SK-N-SH (cell line): ENCODE measurements at regions not wholly inside any gene's neighbourhood (a gene's known extent, or its start where the extent isn't known, plus 50 kb on each side); places are given as distances from the start of the nearest gene placed in this dataset.

Source experiments
- CTCF ChIA-PET: fragments of 300-600, 350-600 bp; formaldehyde crosslinking; extraction: SDS; loops from one replicate; lab custom pipeline; 2021; lab: Yijun Ruan, JAX
- POLR2A ChIA-PET: fragments of 350-600 bp; sonication (Branson Sonifier 250); formaldehyde crosslinking; extraction: SDS; loops from one replicate; lab custom pipeline; 2020; ENCODE audit warnings: antibody characterized with exemption, inconsistent platforms; lab: Yijun Ruan, JAX
- DNase-seq: peaks from one replicate; pipeline ENCODE4 v3.0.0; 2012
- H2AFZ ChIP-seq: fragments of 200-600 bp; sonication (generic); 2 replicates; pipeline ENCODE4 v1.8.1; 2016; ENCODE audit warnings: antibody characterized with exemption, mild to moderate bottlenecking, low read depth
- H3F3A ChIP-seq: fragments of 200-600 bp; sonication (generic); replicated peaks from 2 replicates; pipeline ENCODE3; 2016; ENCODE audit warnings: antibody characterized with exemption, mild to moderate bottlenecking; ENCODE audit not compliant: insufficient read depth
- H3K27ac ChIP-seq, 2 experiments: fragments of 200-500 bp in 1 of 2; fragments of 200-600 bp in 1 of 2; sonication (Bioruptor generic) in 1 of 2; sonication (generic), shearing (Covaris generic) in 1 of 2; 2 replicates each; pipeline versions ENCODE4 v1.5.1 to v1.6.1; 2014 to 2016; ENCODE audit warnings: low read depth in 2 of 2, inconsistent platforms in 1 of 2, low read length in 1 of 2, mild to moderate bottlenecking in 1 of 2, mixed read lengths in 1 of 2
- H3K27me3 ChIP-seq: fragments of 200-600 bp; sonication (generic), shearing (Covaris generic); 2 replicates; pipeline ENCODE4 v1.6.1; 2016; ENCODE audit warnings: mixed run types; ENCODE audit not compliant: insufficient read depth
- H3K36me3 ChIP-seq, 2 experiments: fragments of 200-500 bp in 1 of 2; fragments of 200-600 bp in 1 of 2; sonication (Bioruptor generic) in 1 of 2; sonication (generic) in 1 of 2; replicated peaks in 1 of 2; 2 replicates each; pipeline versions ENCODE3 to v1.5.1; 2014 to 2016; ENCODE audit warnings: low read length in 1 of 2, mild to moderate bottlenecking in 1 of 2; ENCODE audit not compliant: insufficient read depth in 2 of 2, control insufficient read depth in 1 of 2
- H3K4me1 ChIP-seq, 2 experiments: fragments of 200-500 bp in 1 of 2; fragments of 200-600 bp in 1 of 2; sonication (Bioruptor generic) in 1 of 2; sonication (generic), shearing (Covaris generic) in 1 of 2; 2 replicates each; pipeline versions ENCODE4 v1.5.1 to v1.6.1; 2014 to 2016; ENCODE audit warnings: low read depth in 1 of 2, low read length in 1 of 2, mixed run types in 1 of 2; ENCODE audit not compliant: insufficient read depth in 2 of 2, control insufficient read depth in 1 of 2
- H3K4me2 ChIP-seq: fragments of 200-600 bp; sonication (generic), shearing (Covaris generic); 2 replicates; pipeline ENCODE4 v1.6.1; 2017; ENCODE audit warnings: mixed run types
- H3K4me3 ChIP-seq, 2 experiments: fragments of 200-500 bp in 1 of 2; fragments of 200-600 bp in 1 of 2; sonication (Bioruptor generic) in 1 of 2; sonication (generic), shearing (Covaris generic) in 1 of 2; 2 replicates each; pipeline versions ENCODE4 v1.5.1 to v1.8.1; 2014 to 2016; ENCODE audit warnings: low read depth in 2 of 2, inconsistent platforms in 1 of 2, low read length in 1 of 2, mild to moderate bottlenecking in 1 of 2, mixed read lengths in 1 of 2, moderate library complexity in 1 of 2
- H3K79me2 ChIP-seq: fragments of 200-600 bp; sonication (generic); 2 replicates; pipeline ENCODE4 v1.8.1; 2017; ENCODE audit warnings: mild to moderate bottlenecking; ENCODE audit not compliant: insufficient read depth
- H3K9ac ChIP-seq: fragments of 200-600 bp; sonication (generic); 2 replicates; pipeline ENCODE4 v1.6.1; 2017; ENCODE audit warnings: mixed run types
- H3K9me2 ChIP-seq: fragments of 200-600 bp; sonication (generic); 2 replicates; pipeline ENCODE4 v1.6.1; 2017; ENCODE audit warnings: mixed run types
- H3K9me3 ChIP-seq: fragments of 200-600 bp; sonication (generic); 2 replicates; pipeline ENCODE4 v1.6.1; 2017; ENCODE audit warnings: mixed run types, mild to moderate bottlenecking, moderate library complexity
- H4K20me1 ChIP-seq: fragments of 200-600 bp; sonication (generic); 2 replicates; pipeline ENCODE4 v1.6.1; 2017; ENCODE audit warnings: mild to moderate bottlenecking, mixed run types; ENCODE audit not compliant: insufficient read depth
- ELF1 ChIP-seq: IDR thresholded peaks from 2 replicates; pipeline ENCODE4 v1.4.0; 2012
- FOSL2 ChIP-seq: IDR thresholded peaks from 2 replicates; pipeline ENCODE4 v1.4.0; 2012; ENCODE audit warnings: low read depth, mild to moderate bottlenecking, moderate library complexity, borderline replicate concordance
- FOXJ3 ChIP-seq: sonication (generic); formaldehyde crosslinking; IDR thresholded peaks from 2 replicates; pipeline ENCODE4 v1.5.1; 2020; ENCODE audit warnings: mild to moderate bottlenecking, missing genetic modification reagents
- FOXM1 ChIP-seq: IDR thresholded peaks from 2 replicates; pipeline ENCODE4 v1.4.0; 2012; ENCODE audit warnings: low read depth, mild to moderate bottlenecking
- GATA2 ChIP-seq: sonication (generic); formaldehyde crosslinking; IDR thresholded peaks from 2 replicates; pipeline ENCODE4 v1.5.0; 2020; ENCODE audit warnings: mild to moderate bottlenecking, missing genetic modification reagents
- IRF3 ChIP-seq: fragments of 150-350 bp; IDR thresholded peaks from 2 replicates; pipeline ENCODE4 v1.6.1; 2016; ENCODE audit warnings: mild to moderate bottlenecking, low read depth, low read length
- JUND ChIP-seq: IDR thresholded peaks from 2 replicates; pipeline ENCODE4 v1.4.0; 2012
- MAX ChIP-seq: IDR thresholded peaks from 2 replicates; pipeline ENCODE4 v1.4.0; 2012; ENCODE audit warnings: low read depth
- MEF2A ChIP-seq: IDR thresholded peaks from 2 replicates; pipeline ENCODE4 v1.4.0; 2012; ENCODE audit warnings: low read depth, borderline replicate concordance
- MXI1 ChIP-seq: IDR thresholded peaks from 2 replicates; pipeline ENCODE4 v1.6.1; 2012; ENCODE audit warnings: mild to moderate bottlenecking, low read depth, low read length, improper control_type of control experiment
- NFIC ChIP-seq: IDR thresholded peaks from 2 replicates; pipeline ENCODE4 v1.4.0; 2012; ENCODE audit warnings: borderline replicate concordance
- RAD21 ChIP-seq: IDR thresholded peaks from 2 replicates; pipeline ENCODE4 v1.6.1; 2012; ENCODE audit warnings: mild to moderate bottlenecking, low read length
- RCOR1 ChIP-seq: fragments of 150-350 bp; IDR thresholded peaks from 2 replicates; pipeline ENCODE4 v1.6.1; 2017; ENCODE audit warnings: antibody characterized with exemption, low read length
- RFX5 ChIP-seq: IDR thresholded peaks from 2 replicates; pipeline ENCODE4 v1.6.1; 2012; ENCODE audit warnings: mild to moderate bottlenecking, improper control_type of control experiment, low read length
- SMC3 ChIP-seq: IDR thresholded peaks from 2 replicates; pipeline ENCODE4 v1.6.1; 2012; ENCODE audit warnings: low read depth, low read length, improper control_type of control experiment
- TCF12 ChIP-seq: IDR thresholded peaks from 2 replicates; pipeline ENCODE4 v1.4.0; 2012
- TEAD4 ChIP-seq: IDR thresholded peaks from 2 replicates; pipeline ENCODE4 v1.4.0; 2012; ENCODE audit warnings: mild to moderate bottlenecking, borderline replicate concordance; ENCODE audit not compliant: insufficient read depth
- USF1 ChIP-seq: IDR thresholded peaks from 2 replicates; pipeline ENCODE4 v1.4.0; 2012; ENCODE audit warnings: low read depth, borderline replicate concordance
- USF2 ChIP-seq: fragments of 150-350 bp; IDR thresholded peaks from 2 replicates; pipeline ENCODE4 v1.6.1; 2017; ENCODE audit warnings: antibody characterized with exemption, low read length, low read depth, borderline replicate concordance
- ZBTB33 ChIP-seq: IDR thresholded peaks from 2 replicates; pipeline ENCODE4 v1.4.0; 2012; ENCODE audit warnings: low read depth, borderline replicate concordance
- WGBS: methylation state at CpG from one replicate; pipeline ENCODE4 v1.1.6; 2017; ENCODE audit warnings: low lambda C conversion rate; 5-methylcytosine and 5-hydroxymethylcytosine counted together

GRCh38 chr7:33669251-33669670, 236.1 kb upstream of the BMPER start (continued):
- no peak for TF ChIP-seq MAX
- no peak for TF ChIP-seq TEAD4
- no peak for TF ChIP-seq IRF3
- no peak for TF ChIP-seq MXI1
- no peak for TF ChIP-seq ELF1
- no peak for TF ChIP-seq NFIC
- TF ChIP-seq GATA2 (CRISPR knock-in tag) = no peak

GRCh38 chr7:33671531-33672262, 233.6 kb upstream of the BMPER start:
- 31% methylated on average over 3 of the region's 3 CpGs for WGBS
- Histone ChIP-seq H3K4me2 (no peak overlapping the region), H3K9ac (no peak overlapping the region), H3K27ac (no peak overlapping the region), H2AFZ (no peak overlapping the region), H4K20me1 (no peaks in the 10 kb centered on the region), H3K27me3 (no peaks in the 10 kb centered on the region), H3K36me3 (no peaks in the 10 kb centered on the region), H3K9me3 (no peaks in the 10 kb centered on the region), H3K79me2 (no peaks in the 10 kb centered on the region), H3F3A (no peaks in the 10 kb centered on the region), H3K4me3 (no peak overlapping the region), H3K4me1 (no peaks in the 10 kb centered on the region), H3K9me2 (no peaks in the 10 kb centered on the region)
- DNase-seq = no peak
- TF ChIP-seq IRF3 (no peak), RFX5 (no peak), JUND (no peak), FOSL2 (no peak), MAX (no peak), RCOR1 (no peak), MXI1 (no peak), TCF12 (no peak), GATA2 (CRISPR knock-in tag) (no peak), USF1 (no peak), FOXM1 (no peak), ZBTB33 (no peak), RAD21 (no peak), USF2 (no peak), SMC3 (no peak), FOXJ3 (no peak), MEF2A (no peak)
- CTCF ChIA-PET = interaction anchor here (0.6 kb wide), 1 partner anchor 262 kb away, joined by 3 read pairs; no protein-coding TSS in a partner anchor
- POLR2A ChIA-PET = no interaction called here
